ENCODE measurements at regions not wholly inside any gene's neighbourhood (a gene's known extent, or its start where the extent isn't known, plus 50 kb on each side); places are given as distances from the start of the nearest gene placed in this dataset.

DNA sequence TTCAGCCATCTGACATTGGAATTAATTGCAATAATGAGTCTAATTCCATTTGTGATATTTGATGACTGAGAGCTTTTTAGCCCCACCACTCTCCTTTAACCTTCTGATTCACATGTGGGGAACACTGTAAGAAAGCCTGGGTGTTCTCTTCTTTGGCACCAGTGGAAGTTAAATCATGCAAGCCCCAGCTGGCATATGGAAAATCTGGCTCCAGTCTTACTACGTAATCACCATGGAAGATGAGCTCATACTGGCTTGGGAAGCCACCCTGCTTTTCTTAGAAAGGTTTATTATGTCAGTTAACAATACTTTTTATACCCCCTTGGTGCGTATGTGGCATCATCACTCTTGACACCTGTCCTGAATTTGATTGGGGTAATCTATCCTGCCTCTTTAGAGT, 479.3 kb downstream of the SLC16A7 start:
- TF ChIP-seq JUND (IDR thresholded peaks at IDR 0.05) (no peak), RAD21 (IDR thresholded peaks at IDR 0.05) (no peak), TAF1 (conservative IDR thresholded peaks at IDR 0.05) (no peak), YY1 (IDR thresholded peaks at IDR 0.05) (no peak), FOXA1 (IDR thresholded peaks at IDR 0.05) (no peak), EGR1 (IDR thresholded peaks at IDR 0.05; ENCODE audit: low read depth in 2 of 2) (no peak)
- TF ChIP-seq, protein P1, sequence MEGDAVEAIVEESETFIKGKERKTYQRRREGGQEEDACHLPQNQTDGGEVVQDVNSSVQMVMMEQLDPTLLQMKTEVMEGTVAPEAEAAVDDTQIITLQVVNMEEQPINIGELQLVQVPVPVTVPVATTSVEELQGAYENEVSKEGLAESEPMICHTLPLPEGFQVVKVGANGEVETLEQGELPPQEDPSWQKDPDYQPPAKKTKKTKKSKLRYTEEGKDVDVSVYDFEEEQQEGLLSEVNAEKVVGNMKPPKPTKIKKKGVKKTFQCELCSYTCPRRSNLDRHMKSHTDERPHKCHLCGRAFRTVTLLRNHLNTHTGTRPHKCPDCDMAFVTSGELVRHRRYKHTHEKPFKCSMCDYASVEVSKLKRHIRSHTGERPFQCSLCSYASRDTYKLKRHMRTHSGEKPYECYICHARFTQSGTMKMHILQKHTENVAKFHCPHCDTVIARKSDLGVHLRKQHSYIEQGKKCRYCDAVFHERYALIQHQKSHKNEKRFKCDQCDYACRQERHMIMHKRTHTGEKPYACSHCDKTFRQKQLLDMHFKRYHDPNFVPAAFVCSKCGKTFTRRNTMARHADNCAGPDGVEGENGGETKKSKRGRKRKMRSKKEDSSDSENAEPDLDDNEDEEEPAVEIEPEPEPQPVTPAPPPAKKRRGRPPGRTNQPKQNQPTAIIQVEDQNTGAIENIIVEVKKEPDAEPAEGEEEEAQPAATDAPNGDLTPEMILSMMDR (IDR thresholded peaks at IDR 0.05; ENCODE audit: low read depth, low read length, missing input control) = no peak
- TF ChIP-seq, protein P2, sequence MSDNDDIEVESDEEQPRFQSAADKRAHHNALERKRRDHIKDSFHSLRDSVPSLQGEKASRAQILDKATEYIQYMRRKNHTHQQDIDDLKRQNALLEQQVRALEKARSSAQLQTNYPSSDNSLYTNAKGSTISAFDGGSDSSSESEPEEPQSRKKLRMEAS (IDR thresholded peaks at IDR 0.05) = no peak
- TF ChIP-seq, protein P3, sequence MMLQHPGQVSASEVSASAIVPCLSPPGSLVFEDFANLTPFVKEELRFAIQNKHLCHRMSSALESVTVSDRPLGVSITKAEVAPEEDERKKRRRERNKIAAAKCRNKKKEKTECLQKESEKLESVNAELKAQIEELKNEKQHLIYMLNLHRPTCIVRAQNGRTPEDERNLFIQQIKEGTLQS (IDR thresholded peaks at IDR 0.05) = no peak
